Muscle of arm (tissue), 1 donor: ENCODE measurements at regions not wholly inside any gene's neighbourhood (a gene's known extent, or its start where the extent isn't known, plus 50 kb on each side); places are given as distances from the start of the nearest gene placed in this dataset.
"Not testable (repeated sequence)": the region's sequence is repeated elsewhere in the genome, so short reads cannot be mapped to it uniquely, and the experiment has no call there.

Experiments used
- DNase-seq: peaks from one replicate; pipeline ENCODE4 v3.0.0-alpha.2; 2013

DNA sequence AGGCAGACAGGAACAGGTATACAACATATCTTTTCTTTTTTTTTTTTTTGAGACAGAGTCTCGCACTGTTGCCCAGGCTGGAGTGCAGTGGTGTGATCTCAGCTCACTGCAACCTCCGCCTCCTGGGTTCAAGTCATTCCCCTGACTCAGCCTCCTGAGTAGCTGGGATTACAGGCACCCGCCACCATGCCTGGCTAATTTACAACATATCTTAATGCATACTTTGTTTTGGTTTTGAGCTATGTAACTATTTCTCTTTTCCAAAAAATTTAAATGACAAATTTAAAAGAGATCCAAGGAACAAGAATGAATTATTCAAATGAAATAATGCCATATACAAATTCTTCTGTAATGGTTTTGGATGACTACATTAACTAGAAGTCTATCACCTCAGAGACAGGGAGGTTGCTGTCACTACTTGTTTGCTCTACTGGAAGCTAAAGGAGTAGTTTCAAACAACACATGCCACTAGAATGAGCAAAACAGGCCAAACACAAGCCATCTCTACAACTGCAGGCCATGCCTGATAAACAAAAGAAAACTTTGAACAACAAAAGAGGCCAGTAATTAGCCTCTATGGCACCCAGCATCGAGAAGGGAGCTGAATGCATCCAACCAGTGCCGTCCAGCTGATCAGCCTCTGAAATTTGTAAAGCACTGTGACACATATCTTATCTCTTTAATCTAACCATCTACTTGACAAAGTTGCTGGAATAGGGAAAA lies 133.6 kb upstream of the VOPP1 start:
- not testable (repeated sequence) for DNase-seq

DNA sequence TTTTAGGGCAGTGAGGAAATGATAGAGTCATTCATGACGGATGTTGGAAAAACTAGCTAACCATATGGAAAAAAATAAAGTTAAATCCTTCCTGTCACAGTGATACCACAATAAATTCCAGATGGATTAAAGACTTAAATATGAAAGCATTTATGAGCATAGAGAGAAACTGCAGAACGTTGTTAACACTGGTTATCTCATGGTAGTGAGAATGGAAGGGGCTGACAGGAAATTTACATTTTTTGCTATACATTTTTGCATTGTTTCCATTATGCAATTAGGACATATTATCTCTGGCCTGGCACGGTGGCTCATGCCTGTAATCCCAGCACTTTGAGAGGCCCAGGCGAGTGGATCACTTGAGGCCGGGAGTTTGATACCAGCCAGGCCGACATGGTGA lies 130.5 kb upstream of the VOPP1 start:
- DNase-seq = peak; percentile 5

DNA sequence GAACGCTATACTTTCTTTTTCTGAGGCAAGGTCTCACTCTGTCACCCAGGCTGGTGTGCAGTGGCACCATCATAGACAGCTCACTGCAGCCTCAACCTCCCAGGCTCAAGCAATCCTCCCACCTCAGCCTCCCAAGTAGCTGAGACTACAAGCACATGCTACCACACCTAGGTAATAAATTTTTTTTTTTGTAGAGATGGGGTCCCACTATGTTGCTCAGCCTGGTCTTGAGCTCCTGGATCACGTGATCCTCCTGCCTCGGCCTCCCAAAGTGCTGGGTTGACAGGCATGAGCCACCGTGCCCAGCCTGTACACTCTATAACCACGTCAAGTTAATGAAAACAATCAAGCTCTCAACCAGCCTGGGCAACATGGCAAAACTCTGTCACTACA lies 127.1 kb upstream of the VOPP1 start:
- DNase-seq = not testable (repeated sequence)

DNA sequence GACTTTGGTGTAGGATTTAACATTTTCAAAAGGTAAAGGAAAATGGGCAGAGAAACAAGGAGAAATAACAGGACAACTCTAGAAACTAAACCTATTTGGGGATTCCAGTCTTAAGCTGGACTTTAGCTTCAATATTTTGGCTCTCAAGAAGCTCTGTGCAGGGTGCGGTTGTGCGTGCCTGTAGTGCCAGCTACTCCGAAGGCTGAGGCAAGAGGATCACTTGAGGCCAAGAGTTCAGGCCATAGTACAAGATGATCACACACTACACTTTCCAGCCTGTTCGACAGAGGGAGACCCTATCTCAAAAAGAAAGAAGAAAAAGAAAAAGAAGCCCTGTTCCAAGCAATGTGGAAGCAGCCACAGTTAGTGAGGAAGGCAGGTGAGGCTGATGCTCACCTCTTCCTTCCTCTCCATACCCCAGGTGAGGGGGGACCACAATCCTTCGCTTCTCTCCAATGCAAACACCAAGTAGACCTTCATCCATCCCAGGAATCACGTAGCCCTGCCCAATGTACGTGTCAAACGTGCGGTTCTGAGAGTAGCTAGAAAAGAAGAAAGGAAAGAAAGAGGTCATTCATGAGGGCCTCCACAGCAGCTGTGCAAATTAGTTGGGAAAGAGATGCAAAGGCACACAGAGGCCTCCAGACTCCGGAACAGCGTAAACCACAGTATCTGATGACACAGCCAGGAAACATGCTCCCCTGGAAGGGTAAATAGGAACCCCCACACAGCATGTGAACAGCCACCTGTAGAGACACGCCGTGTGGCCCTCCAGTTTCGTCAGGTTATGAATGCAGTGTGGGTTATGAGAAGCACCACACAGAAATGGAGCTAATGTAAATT lies 126.5 kb upstream of the VOPP1 start:
- DNase-seq = not testable (repeated sequence)

DNA sequence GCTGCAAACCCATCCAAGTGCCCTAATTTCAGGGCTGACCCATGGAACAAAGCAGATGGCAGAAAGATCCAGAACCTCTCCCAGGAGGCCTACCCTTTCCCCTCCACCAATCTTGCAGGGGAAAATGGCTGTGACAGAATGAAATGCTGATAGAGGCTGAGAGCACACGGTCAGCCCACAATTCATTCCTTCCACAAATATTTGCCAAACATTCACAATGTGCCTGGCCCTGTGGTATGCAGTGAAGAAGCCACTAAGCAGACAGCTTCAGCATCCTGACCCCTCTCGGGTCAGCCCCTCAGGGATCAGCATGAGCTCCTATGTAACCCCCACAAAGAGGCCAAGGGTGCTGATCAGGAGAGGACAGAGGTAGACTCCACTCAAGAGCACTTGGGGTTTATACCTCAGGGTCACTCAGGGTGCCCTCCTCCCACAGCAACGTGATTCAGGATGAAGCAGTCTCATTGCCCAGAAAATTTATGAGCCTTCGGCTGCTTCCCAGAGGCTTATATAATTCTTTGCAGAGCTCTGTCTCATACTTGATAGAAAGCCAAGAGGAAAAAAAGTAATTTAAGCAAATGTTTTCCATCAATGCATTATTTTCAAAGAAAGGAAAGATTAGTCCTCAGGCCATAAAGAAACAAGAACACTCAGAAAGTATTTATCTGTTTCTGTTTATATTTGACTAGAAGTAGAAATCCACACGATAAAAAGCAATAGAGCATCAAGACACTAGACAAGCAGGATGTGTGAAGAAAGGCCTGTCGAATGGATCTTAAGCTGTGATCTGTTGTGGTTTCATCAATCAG lies 123.8 kb upstream of the VOPP1 start:
- DNase-seq = peak; percentile 31

DNA sequence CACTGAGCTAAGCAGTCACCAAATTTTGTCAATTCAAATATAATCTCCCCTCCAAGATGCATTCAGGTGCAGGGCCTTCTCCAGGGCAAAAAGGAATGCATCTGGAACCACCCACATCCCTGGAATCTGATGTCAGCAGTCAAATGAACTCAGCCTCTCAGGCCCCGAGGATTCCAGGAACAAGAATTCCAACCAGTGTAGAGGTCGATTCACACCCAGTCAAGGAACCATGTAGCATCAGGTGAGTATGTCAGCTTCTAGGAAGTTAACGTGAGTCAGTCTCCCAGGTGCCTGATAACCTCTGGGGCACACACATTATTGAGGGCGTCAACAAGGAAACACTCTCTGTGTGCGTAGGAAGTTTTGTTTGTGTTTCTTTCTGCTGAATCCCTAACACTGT lies 122.2 kb upstream of the VOPP1 start:
- not testable (repeated sequence) for DNase-seq

DNA sequence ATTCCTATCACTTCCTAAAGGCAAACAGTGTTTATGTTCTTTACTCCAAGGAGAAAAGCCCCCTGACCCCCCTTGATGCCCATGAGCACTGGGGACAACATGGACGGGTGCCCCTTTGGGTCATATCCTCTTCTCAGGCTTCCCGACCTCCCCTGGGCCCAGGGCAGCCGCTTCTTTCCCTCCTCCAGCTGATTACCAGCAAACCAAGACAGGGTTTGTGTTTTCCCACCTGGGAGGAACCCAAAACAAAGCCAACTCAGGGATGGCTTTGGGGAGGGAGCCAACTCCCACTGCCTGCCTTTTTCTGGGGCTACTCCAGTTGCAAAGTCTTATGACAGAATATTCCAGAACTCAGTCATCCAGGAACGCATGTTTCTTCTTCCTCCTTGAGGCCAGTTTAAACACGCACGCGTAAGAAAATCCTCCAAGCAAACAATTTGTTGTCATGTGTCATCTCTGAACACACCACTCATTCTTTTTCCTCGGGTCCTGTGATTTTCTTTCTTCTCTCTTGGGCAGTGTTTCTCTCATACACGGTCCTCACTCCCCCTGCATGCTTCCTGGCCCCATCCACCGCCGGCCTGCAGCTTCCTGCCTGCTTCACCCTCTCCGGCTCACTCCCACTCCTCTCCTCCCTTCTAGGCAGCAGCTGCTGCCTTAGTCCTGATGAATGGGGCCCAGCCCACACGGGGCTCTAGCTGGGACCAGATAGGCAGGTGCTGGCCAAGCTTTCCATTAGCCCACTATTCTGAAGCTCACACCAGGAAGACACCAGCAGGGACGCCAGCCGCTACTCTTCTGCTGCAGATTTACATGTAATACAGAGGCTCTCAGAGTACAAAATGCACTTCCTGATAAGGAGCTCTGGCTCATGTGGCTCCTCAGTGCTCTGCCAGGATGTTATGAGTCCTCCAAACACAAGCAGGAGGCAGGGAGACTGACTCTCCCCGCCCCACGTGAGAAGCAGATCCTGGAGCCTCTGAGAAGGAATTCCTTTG lies 116.7 kb upstream of the VOPP1 start:
- peak; percentile 34 for DNase-seq

DNA sequence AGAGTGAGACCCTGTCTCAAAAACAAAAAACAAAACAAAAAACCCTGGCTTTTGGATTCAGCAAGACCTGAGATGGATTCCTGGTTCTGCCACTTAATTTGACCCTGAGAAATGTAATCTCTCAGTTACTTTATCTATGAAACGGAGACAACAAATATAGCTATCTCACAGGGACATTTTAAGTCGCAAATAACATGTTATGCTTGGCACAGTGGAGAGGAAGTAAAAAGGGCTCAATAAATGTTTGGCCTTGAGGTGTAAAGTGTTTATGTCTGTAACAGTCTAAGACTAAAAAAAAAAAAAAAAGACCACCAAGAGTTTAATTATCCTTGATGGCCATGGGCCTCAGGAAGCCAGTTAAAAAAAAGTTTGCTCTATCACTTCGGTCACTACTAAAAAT lies 116.0 kb upstream of the VOPP1 start:
- not testable (repeated sequence) for DNase-seq

DNA sequence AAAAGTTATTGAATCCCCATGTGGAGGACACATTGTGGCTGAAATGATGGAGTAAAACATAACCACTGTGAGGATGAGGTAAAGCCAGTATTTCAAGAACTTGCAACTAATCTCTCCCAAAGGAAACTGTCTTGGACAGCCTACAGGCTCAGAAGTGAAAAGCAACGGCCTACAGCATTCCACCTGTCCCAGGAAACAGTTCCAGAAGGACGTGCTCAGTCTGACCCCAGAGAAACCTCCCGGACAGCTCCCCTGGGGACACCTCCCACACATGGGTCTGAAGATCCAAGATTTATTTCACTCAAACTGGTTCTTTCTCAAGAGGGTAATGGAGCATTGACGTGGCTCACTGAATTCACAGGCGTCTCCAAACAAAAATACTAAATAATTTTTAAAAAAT lies 115.0 kb upstream of the VOPP1 start:
- DNase-seq = not testable (repeated sequence)

DNA sequence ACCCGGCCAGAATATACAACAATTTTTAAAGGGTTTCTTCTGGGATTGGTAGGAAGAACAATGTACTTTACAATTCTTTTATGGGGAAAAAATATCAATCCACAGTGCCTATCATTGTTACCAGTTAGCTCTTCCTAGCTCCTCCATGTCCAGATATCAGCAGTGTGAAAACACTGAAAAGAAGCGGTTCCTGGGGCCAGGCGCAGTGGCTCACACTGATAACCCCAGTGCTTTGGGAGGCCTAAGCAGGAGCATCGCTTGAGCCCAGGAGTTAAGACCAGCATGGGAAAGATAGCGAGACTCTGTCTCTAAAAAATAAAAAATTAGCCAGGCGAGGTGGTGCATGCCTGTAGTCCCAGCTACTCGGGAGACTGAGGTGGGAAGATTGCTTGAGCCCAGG lies 114.5 kb upstream of the VOPP1 start:
- DNase-seq = not testable (repeated sequence)

DNA sequence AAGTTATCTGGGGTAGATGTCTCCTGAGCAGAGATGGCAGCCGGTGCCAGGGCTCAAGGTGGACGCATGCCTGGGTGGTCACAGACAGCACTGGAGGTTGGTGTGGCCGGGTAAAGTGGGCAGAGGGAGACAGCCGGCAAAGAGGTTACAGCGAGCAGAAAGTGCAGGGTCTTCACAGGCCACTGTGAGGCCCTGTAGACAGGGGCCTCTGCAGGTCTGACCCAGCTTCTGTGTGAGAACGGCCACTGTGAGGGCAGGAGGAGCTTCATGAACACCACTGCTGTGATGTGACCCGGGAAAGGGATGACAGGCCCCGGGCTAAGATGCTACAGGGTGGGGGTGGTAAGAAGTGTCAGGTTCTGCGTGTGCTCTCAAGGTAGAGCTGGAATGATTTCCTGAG lies 111.2 kb upstream of the VOPP1 start:
- not testable (repeated sequence) for DNase-seq

DNA sequence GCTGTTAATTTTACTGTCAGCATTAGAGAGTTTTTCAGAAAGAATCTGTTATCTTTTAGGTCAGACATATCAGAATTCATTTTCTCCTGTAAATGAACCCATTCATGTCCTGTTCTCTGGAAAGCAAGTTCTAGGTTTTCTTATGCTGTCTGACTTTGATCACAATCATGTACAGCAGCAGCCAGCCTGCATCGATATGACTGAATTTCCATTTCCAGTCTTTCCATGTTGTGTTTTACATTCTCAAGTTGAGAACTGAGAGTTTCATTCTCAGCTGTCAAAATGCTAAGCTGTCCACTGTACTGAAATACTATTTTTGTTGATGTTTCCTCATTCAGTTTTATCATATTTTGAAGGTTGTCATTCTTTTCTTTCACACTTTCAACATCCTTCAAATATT lies 103.3 kb upstream of the VOPP1 start:
- not testable (repeated sequence) for DNase-seq

DNA sequence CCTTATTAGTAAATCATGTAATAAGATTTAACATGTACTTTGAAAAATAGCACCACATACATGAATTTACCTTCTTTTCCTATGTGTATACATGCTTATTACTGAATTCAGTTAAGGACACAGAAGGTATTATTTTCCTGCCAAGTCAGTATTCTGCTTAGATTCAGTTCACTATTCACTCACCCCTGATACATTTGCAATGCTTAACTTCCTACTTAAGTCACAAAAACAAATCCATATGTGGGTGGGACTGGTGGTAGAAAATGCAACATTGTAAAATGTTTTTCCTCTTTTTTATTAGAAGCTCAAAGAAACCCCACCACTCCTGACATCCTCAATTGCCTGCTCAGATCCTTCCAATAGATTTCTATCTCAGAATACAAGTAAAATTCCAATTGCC lies 101.2 kb upstream of the VOPP1 start:
- not testable (repeated sequence) for DNase-seq

DNA sequence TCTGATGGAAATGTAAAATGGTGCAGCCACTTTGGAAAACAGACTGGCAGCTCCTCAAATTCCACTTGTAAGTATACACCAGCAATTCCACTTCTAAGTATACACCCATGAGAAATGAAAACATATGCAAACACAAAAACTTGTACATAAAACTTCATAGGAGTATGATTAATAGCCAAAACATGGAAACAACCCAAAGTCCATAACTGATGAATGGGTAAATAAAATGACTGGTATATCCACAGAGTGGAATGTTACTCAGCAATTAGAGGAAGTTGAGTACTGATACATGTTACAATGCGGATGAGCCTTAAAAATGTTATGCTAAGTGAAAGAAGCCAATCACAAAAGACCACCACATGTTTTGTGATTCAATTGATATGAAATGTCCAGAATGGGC lies 99.8 kb upstream of the VOPP1 start:
- DNase-seq = not testable (repeated sequence)

DNA sequence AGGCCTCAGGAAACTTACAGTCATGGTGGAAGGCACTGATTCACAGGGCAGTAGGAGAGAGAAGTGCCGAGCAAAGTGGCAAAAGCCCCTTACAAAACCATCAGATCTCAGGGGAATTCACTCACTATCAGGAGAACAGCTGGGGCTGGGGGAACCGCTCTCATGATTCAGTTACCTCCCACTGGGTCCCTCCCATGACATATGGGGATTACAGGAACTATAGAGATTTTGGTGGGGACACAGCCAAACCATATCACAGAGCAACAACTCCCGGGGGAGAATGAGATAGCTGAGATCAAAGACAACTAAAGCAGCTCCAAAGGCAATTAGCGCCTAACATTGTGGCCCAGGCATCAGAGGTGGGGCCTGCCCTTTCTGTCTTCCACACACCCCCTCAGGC lies 85.4 kb upstream of the VOPP1 start:
- no peak for DNase-seq

DNA sequence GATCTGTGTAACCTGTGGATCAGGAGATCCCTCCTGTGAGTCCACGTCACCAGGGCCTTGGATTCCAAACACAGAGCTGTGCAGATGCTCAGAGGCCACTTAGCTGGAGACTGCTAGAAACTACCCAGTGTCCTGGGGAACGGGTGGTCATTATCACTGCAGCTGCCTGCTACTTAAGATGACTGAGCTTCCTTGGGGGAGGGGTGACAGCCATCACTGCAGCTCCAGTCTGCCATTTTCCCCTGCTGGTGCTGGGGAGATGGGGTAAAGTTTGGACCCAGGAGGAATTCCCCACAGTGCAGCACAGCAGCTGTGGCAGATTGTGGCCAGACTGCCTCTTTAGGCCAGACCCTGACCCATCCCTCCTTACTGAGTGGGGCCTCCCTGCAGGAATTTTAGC lies 78.8 kb upstream of the VOPP1 start:
- DNase-seq = no peak

DNA sequence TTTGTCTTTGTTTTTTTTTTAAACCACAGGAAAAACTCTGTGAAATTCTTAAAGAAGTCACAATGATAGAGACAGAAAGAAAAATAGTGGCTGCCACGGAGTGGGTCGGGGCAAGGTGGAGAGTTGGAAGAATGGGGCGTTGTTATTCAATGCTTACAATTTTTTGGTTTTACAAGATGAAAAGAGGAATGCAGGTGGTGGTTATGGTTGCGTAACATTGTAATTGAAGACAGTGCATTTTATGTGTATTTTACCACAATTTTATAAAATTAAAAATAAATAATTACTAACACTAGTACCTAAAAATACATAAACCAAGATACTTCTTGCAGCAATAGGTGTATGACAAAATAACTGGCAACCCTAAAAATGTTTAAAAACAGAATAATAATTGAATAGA lies 76.9 kb upstream of the VOPP1 start:
- DNase-seq = no peak

DNA sequence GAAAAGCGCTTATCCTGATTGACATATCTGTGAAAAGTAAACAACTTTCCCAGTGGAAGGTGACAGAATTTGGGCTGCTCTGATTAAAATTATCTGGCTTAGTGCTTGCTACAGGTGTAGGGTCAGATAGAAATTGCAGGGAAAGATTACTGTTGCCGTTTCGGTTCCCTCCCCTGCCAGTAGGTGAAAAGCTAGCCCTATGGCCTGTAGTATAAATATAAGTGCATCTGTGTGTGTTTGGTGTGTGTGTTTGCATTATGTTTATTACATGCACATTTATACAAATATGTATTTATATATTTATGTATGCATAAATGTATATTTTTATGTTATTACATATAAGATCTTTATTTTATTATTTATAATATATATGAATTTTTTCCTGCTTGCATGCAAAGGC lies 72.3 kb upstream of the VOPP1 start:
- DNase-seq = no peak

DNA sequence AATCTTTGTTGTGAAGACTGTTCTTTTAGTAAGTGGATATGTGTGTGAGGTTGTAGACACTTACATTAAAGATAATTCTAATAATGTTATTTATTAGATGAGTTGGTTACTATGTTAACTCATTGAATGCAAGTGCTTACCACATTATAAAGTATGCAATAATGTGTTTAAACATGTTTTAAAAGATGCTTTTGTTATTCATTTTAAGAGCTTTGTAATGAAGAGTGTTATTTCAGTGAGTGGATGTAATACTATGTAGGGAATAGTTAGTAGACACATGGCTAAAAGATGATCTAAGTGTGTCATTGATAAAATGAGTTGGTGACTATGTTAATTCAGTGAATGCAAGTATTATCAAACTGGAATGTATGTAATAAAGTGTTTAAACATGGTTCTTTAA lies 70.0 kb upstream of the VOPP1 start:
- no peak for DNase-seq

DNA sequence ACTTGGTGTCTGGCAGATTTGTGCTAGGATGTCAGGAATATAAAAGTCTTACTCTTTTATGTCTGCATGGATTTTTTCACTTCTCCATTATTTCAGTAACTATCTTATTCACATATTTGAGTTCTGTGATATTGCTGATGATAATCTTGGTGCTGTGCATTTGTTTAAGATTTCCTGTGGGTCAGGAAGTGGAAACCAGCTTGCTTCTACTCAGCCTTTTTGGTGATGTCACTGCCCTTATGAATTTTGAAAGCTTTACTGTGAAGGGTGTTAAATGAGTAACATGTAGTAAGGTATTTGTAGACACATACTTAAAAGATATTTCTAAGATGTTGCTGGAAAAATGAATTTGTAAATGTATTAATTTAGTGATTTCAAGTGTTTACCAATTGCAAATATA lies 69.5 kb upstream of the VOPP1 start:
- DNase-seq = no peak

DNA sequence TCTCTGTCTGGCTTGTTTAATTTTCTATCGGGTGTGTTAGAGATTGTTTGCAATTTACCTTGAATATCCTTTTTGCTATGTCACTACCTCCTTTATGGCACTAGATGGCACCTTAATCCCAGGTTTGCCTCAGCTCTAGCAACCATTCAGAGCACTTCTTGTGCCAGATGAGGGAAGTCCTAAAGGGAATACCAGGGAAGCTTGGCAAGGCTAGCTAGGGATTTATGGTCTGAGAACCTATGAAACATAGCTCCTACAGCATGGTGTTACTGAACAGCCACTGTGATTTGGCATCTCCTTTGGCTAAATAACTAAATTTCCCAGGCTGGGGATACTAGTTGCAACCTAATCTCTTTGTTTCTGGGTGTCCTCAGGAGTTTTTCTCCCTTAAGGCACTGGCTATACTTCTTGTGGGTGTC lies 69.0 kb upstream of the VOPP1 start:
- peak; percentile 70 for DNase-seq
